LHCN-M2 (cell line): ENCODE measurements at regions not wholly inside any gene's neighbourhood (a gene's known extent, or its start where the extent isn't known, plus 50 kb on each side); places are given as distances from the start of the nearest gene placed in this dataset.

Experiments
- DNase-seq: peaks from one replicate; pipeline ENCODE4 v3.0.0-alpha.2; 2012; ENCODE audit warnings: low read depth

GRCh38 chr4:55175779-55176231, 50.4 kb upstream of the KDR start:
- DNase-seq = peak; percentile 69

- no peak for DNase-seq
Measured at GRCh38 chr4:55176497-55176896, 51.1 kb upstream of the KDR start.

- no peak for DNase-seq
Measured at GRCh38 chr4:55177461-55177860, 52.1 kb upstream of the KDR start.

GRCh38 chr4:55178226-55179005, 53.0 kb upstream of the KDR start:
- no peak for DNase-seq

- DNase-seq = peak; percentile 53
Measured at GRCh38 chr4:55181010-55182005, 55.9 kb upstream of the KDR start.

- DNase-seq = peak; percentile 97
Measured at GRCh38 chr4:55183926-55184599, 58.7 kb upstream of the KDR start.

GRCh38 chr4:55184600-55185523, 59.5 kb upstream of the KDR start:
- DNase-seq = peak; percentile 28

GRCh38 chr4:55186123-55186522, 60.7 kb upstream of the KDR start:
- no peak for DNase-seq

GRCh38 chr4:55186700-55187099, 61.3 kb upstream of the KDR start:
- no peak for DNase-seq

GRCh38 chr4:55214172-55214571, 88.8 kb upstream of the KDR start:
- peak; percentile 6 for DNase-seq

- DNase-seq = no peak
Measured at GRCh38 chr4:55215087-55215486, 89.7 kb upstream of the KDR start.

GRCh38 chr4:55216863-55217635, 91.7 kb upstream of the KDR start:
- peak; percentile 70 for DNase-seq

GRCh38 chr4:55218041-55218440, 92.6 kb upstream of the KDR start:
- no peak for DNase-seq

GRCh38 chr4:55237839-55238238, 108.2 kb upstream of the SRD5A3 start:
- no peak for DNase-seq

GRCh38 chr4:55238407-55238806, 107.6 kb upstream of the SRD5A3 start:
- no peak for DNase-seq

- no peak for DNase-seq
Measured at GRCh38 chr4:55241461-55241860, 104.6 kb upstream of the SRD5A3 start.

GRCh38 chr4:55242506-55242905, 103.5 kb upstream of the SRD5A3 start:
- no peak for DNase-seq

- DNase-seq = no peak
Measured at GRCh38 chr4:55247521-55247920, 98.5 kb upstream of the SRD5A3 start.

GRCh38 chr4:55248756-55249155, 97.3 kb upstream of the SRD5A3 start:
- DNase-seq = no peak

- DNase-seq = no peak
Measured at GRCh38 chr4:55249476-55249875, 96.6 kb upstream of the SRD5A3 start.
